ENCODE measurements at regions not wholly inside any gene's neighbourhood (a gene's known extent, or its start where the extent isn't known, plus 50 kb on each side); places are given as distances from the start of the nearest gene placed in this dataset.

DNA sequence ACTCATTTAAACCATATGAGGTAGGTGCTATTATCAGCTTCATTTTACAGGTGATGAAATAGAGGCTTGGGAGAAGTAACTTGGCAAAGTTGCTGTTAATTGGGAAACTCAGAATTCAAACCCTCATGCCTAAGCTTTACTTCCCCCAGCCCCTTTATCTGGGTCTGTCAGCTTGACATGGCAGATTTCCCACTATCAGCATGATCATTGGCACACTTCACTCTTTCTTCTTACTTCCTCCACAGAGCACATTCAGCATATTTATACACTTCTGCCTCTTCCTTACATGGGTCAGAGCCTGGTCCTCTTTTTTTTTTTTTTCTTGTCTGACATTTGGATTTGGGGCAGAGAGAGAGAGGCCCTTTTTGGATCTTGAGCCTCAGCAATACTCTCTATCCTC, 56.5 kb upstream of the ARX start:
- H3K4me3 ChIP-seq (ENCODE audit: low read depth, low read length), result no peak overlapping the region
- TF ChIP-seq, protein P1, sequence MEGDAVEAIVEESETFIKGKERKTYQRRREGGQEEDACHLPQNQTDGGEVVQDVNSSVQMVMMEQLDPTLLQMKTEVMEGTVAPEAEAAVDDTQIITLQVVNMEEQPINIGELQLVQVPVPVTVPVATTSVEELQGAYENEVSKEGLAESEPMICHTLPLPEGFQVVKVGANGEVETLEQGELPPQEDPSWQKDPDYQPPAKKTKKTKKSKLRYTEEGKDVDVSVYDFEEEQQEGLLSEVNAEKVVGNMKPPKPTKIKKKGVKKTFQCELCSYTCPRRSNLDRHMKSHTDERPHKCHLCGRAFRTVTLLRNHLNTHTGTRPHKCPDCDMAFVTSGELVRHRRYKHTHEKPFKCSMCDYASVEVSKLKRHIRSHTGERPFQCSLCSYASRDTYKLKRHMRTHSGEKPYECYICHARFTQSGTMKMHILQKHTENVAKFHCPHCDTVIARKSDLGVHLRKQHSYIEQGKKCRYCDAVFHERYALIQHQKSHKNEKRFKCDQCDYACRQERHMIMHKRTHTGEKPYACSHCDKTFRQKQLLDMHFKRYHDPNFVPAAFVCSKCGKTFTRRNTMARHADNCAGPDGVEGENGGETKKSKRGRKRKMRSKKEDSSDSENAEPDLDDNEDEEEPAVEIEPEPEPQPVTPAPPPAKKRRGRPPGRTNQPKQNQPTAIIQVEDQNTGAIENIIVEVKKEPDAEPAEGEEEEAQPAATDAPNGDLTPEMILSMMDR (IDR thresholded peaks at IDR 0.05; ENCODE audit: insufficient read depth, low read depth, low read length), result no peak
- no peak for DNase-seq (ENCODE audit: low read depth)

DNA sequence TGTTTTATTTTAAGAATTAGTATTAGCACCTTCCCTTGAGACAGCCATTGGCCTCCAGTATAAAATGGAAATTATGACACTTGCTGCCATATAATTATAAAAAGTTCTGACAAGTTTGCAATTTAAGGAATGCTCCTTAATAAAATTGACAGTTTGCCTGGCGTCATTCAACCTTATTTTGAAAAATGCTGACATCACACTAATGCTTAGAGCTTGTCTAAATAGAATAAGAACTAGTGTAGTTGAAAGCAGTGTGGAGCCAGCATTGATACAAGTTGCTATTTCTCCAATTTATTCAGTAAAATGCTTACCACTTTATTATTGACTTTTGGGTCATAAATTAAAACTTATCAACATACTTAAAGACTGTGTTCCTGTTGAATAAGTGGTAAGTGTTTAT, 54.3 kb upstream of the ARX start:
- TF ChIP-seq, protein P1 (IDR thresholded peaks at IDR 0.05; ENCODE audit: insufficient read depth, low read depth, low read length), result no peak
- H3K4me3 ChIP-seq (ENCODE audit: low read depth, low read length), result no peak overlapping the region
- DNase-seq (ENCODE audit: low read depth), result no peak

DNA sequence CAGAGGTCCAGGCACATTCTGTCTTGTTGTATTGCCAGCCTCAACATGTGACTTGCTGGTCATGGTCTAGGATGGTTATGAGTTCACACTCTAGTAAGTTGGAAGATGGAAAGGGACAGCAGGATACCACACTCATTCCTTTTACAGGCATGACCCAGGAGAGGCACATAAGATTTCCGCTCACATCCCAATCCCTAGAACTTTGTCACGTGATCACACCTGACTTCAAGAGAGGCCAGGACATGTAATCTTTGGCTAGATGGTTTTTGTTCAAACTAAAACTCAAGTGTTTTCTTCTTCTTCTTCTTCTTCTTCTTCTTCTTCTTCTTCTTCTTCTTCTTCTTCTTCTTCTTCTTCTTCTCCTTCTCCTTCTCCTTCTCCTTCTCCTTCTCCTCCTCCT, 53.4 kb upstream of the ARX start:
- TF ChIP-seq, protein P1 (IDR thresholded peaks at IDR 0.05; ENCODE audit: insufficient read depth, low read depth, low read length), result no peak
- no peak overlapping the region for H3K4me3 ChIP-seq (ENCODE audit: low read depth, low read length)
- DNase-seq (ENCODE audit: low read depth), result no peak

DNA sequence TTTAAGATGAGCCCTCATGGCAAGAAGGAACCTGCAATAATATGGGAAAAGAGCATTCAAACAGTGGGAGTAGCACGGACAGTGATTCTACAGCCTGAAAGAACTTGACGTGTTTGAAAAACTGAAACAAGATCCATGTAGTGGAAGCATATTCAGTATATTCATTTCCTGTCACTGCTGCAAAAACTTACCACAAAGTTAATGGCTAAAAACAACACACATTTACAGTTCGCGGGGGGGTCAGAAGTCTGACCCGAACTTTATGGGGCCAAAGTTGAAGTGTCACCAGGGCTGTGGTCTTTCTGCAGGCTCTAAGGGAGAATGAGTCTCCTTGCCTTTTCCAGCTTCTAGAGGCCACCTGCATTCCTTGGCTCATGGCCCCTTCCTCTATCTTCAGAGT, 52.6 kb upstream of the ARX start:
- no peak for DNase-seq (ENCODE audit: low read depth)
- TF ChIP-seq, protein P1 (IDR thresholded peaks at IDR 0.05; ENCODE audit: insufficient read depth, low read depth, low read length), result no peak
- H3K4me3 ChIP-seq (ENCODE audit: low read depth, low read length), result no peak overlapping the region

DNA sequence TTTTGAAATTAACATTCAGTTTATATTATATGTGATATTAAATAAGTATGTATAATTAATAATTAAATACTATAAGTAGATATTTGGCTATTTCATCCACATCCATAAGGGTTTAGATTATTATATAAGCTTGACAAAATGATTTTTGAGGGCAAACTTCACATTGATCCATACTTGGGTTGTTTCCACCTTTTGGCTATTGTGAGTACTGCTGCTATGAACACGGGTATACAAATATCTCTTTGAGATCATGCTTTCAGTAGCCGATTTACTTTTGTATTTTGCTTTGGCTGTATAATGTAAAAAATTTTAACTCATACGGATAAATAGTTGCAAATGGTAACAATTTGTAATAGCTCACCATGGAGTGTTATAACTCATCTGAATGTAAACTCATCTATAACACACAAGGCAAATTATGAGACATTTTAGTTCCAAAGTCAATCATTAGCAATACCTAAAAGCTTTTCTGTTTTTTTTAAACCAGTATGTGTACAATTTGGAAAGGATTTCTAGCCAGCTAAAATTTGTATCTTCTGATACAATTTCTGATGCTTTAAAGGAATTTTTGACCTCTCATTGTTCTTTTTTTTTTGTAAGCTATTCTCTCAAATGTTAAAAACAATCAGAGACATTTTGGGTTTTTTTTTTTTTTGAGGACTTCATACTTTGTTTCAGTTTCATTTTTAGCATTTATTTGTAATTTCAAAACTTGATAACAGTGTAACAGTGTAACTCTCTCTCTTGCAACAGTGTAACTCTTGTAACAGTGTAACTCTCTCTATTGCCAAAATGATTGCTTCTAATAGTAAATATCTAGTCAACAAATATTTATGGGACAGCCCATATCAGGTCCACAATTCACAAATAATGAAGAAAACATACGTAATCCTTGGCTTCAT, 51.8 kb upstream of the ARX start:
- TF ChIP-seq, protein P1 (IDR thresholded peaks at IDR 0.05; ENCODE audit: insufficient read depth, low read depth, low read length), result no peak
- H3K4me3 ChIP-seq (ENCODE audit: low read depth, low read length), result no peak overlapping the region

DNA sequence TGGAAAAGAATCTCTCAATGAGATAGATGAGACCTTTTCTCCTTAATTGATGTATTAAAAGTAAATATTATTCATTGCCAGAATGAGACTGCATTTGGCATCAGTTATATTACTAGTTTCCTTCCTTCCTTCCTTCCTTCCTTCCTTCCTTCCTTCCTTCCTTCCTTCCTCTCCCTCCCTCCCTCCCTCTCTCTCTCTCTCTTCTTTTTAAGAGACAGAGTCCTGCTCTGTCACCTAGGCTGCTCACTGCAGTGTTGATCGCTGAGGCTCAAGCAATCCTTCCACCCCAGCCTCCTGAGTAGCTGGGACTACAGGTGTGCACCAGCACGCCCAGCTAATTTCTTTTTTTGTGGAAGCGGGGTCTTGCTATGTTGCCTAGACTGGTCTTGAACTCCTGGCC, 50.4 kb upstream of the ARX start:
- TF ChIP-seq, protein P1 (IDR thresholded peaks at IDR 0.05; ENCODE audit: insufficient read depth, low read depth, low read length), result no peak
- no peak for DNase-seq (ENCODE audit: low read depth)
- H3K4me3 ChIP-seq (ENCODE audit: low read depth, low read length), result no peak overlapping the region

More for the DNA sequence above, 51.8 kb upstream of the ARX start:
- no peak for DNase-seq (ENCODE audit: low read depth)
